Smooth muscle cell (in vitro differentiated cells): ENCODE measurements at regions not wholly inside any gene's neighbourhood (a gene's known extent, or its start where the extent isn't known, plus 50 kb on each side); places are given as distances from the start of the nearest gene placed in this dataset.

ENCODE experiments used
- DNase-seq: peaks from one replicate; lab custom pipeline; 2025; ENCODE audit not compliant: unreplicated experiment; lab: John Stamatoyannopoulos, UW
- H2AFZ ChIP-seq: fragments of 200-600 bp; sonication (generic); 2 replicates; pipeline ENCODE4 v1.6.0; 2016; ENCODE audit warnings: antibody characterized with exemption, low read depth, mild to moderate bottlenecking
- H3F3A ChIP-seq: fragments of 200-600 bp; sonication (generic); 2 replicates; pipeline ENCODE4 v1.6.0; 2017; ENCODE audit warnings: antibody characterized with exemption, low read depth
- H3K27ac ChIP-seq: fragments of 200-600 bp; sonication (generic); 2 replicates; pipeline ENCODE4 v1.5.1; 2016; ENCODE audit warnings: low read depth, mild to moderate bottlenecking
- H3K27me3 ChIP-seq: fragments of 200-600 bp; sonication (generic); 2 replicates; pipeline ENCODE4 v1.6.1; 2016; ENCODE audit warnings: low read depth, mild to moderate bottlenecking
- H3K36me3 ChIP-seq: fragments of 200-600 bp; sonication (generic); 2 replicates; pipeline ENCODE4 v1.5.1; 2016; ENCODE audit warnings: low read depth
- H3K4me1 ChIP-seq: fragments of 200-600 bp; sonication (generic); 2 replicates; pipeline ENCODE4 v1.5.1; 2016; ENCODE audit warnings: low read depth
- H3K4me2 ChIP-seq: fragments of 200-600 bp; sonication (generic); 2 replicates; pipeline ENCODE4 v1.6.0; 2016; ENCODE audit warnings: mild to moderate bottlenecking
- H3K4me3 ChIP-seq: fragments of 200-600 bp; sonication (generic); 2 replicates; pipeline ENCODE4 v1.5.1; 2016; ENCODE audit warnings: mild to moderate bottlenecking
- H3K79me2 ChIP-seq: fragments of 200-600 bp; sonication (generic); 2 replicates; pipeline ENCODE4 v1.6.0; 2016; ENCODE audit warnings: low read depth, mild to moderate bottlenecking
- H3K9ac ChIP-seq: fragments of 200-600 bp; sonication (generic); 2 replicates; pipeline ENCODE4 v1.6.0; 2016; ENCODE audit warnings: low read depth
- H3K9me3 ChIP-seq: fragments of 200-600 bp; sonication (generic); replicated peaks from 2 replicates; pipeline ENCODE4 v1.5.1; 2016; ENCODE audit warnings: low read depth
- H4K20me1 ChIP-seq: fragments of 200-600 bp; sonication (generic); 2 replicates; pipeline ENCODE4 v1.6.0; 2016; ENCODE audit warnings: low read depth
- WGBS: methylation state at CpG from one replicate; pipeline ENCODE4 v1.1.7; 2016; ENCODE audit warnings: low lambda C conversion rate; 5-methylcytosine and 5-hydroxymethylcytosine counted together
- TF ChIP-seq, protein P1 (sequence below): fragments of 200-600 bp; sonication (generic); IDR thresholded peaks from 2 replicates; pipeline ENCODE4 v1.5.1; 2017; ENCODE audit warnings: borderline replicate concordance, mild to moderate bottlenecking, antibody characterized with exemption; ENCODE audit not compliant: insufficient read depth, poor library complexity, severe bottlenecking

DNA sequence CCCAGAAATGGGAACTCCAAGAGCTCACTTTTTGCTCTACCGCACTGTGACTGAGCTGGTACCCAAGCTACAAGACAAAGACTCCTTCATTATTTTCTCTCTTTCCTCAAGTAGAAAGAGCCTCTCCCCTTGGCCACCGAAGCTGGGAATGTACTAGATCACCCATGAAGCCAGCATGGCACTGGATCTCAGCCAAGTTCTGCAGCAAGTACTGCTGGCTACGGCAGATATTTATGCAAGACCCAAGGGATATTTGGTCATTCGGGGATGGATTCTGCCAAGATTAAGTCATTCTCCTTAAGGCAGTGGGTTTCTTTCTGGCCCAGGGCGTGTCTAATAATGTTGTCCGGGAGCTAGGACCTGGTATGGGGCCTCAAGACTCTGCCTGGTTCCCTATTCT, 633.5 kb downstream of the SLITRK1 start:
- Histone ChIP-seq H3K36me3 (no peaks in the 10 kb centered on the region), H3K4me1 (no peaks in the 10 kb centered on the region), H3K4me2 (no peak overlapping the region), H2AFZ (no peak overlapping the region), H3K9me3 (no peaks in the 10 kb centered on the region), H3K79me2 (no peaks in the 10 kb centered on the region), H3K4me3 (no peak overlapping the region), H4K20me1 (no peaks in the 10 kb centered on the region), H3K27ac (no peak overlapping the region), H3F3A (no peaks in the 10 kb centered on the region), H3K27me3 (no peaks in the 10 kb centered on the region), H3K9ac (no peak overlapping the region)
- WGBS: 88% methylated on average over 6 of the region's 6 CpGs
- DNase-seq: no peak
- TF ChIP-seq, protein P1, sequence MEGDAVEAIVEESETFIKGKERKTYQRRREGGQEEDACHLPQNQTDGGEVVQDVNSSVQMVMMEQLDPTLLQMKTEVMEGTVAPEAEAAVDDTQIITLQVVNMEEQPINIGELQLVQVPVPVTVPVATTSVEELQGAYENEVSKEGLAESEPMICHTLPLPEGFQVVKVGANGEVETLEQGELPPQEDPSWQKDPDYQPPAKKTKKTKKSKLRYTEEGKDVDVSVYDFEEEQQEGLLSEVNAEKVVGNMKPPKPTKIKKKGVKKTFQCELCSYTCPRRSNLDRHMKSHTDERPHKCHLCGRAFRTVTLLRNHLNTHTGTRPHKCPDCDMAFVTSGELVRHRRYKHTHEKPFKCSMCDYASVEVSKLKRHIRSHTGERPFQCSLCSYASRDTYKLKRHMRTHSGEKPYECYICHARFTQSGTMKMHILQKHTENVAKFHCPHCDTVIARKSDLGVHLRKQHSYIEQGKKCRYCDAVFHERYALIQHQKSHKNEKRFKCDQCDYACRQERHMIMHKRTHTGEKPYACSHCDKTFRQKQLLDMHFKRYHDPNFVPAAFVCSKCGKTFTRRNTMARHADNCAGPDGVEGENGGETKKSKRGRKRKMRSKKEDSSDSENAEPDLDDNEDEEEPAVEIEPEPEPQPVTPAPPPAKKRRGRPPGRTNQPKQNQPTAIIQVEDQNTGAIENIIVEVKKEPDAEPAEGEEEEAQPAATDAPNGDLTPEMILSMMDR: no peak

- no peaks in the 10 kb centered on the region for H3F3A ChIP-seq
- H3K36me3 ChIP-seq: no peaks in the 10 kb centered on the region
- no peaks in the 10 kb centered on the region for H3K9me3 ChIP-seq
- H2AFZ ChIP-seq: no peak overlapping the region
- H3K27me3 ChIP-seq: no peaks in the 10 kb centered on the region
- TF ChIP-seq, protein P1: no peak
- no peak overlapping the region for H3K4me2 ChIP-seq
- H3K4me1 ChIP-seq: no peaks in the 10 kb centered on the region
- H4K20me1 ChIP-seq: no peaks in the 10 kb centered on the region
- DNase-seq: no peak
- no peaks in the 10 kb centered on the region for H3K79me2 ChIP-seq
- 73% methylated on average over 1 of the region's 1 CpG for WGBS
- H3K27ac ChIP-seq: no peak overlapping the region
- H3K4me3 ChIP-seq: no peak overlapping the region
- H3K9ac ChIP-seq: no peak overlapping the region
Observed at GRCh38 chr13:83232626-83233025, 649.6 kb downstream of the SLITRK1 start.

DNA sequence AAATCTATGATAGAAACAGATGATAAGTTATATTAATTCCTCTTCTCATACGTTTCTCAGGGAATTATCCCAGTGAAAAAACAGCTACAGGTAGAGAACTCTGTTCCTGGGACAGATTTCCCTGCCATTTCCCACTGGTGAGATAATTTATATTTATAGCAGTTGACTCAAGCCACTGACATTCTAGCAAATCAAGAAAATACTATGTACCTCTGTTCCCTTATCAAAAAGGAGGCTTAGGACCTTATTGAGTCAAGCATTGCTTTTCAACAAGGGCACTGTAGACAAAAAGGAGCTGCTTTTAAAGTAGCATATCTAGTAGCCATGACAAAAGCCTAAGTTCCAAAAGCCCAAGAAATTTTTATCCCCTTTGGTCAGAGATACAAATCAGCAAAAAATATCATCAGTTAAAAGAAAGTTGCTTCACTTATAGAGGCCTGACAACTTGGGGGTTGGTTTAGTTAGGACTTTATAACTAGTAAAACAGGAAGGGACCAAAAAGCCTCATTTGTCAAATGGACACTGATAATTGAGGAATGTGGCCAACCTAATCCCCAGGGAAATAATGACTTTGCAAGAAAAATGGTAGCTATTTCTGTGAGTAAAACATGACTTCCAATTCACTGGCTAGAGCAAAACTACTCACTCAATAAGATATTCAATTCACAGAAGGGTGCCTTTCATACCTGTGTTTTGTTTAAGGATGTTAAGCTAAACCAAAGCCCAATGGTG, 652.5 kb downstream of the SLITRK1 start:
- WGBS: 76% methylated on average over 1 of the region's 1 CpG
- no peaks in the 10 kb centered on the region for H4K20me1 ChIP-seq
- no peak overlapping the region for H3K4me2 ChIP-seq
- no peaks in the 10 kb centered on the region for H3K36me3 ChIP-seq
- H2AFZ ChIP-seq: no peak overlapping the region
- H3K27me3 ChIP-seq: no peaks in the 10 kb centered on the region
- H3K4me3 ChIP-seq: no peak overlapping the region
- no peaks in the 10 kb centered on the region for H3K4me1 ChIP-seq
- no peaks in the 10 kb centered on the region for H3F3A ChIP-seq
- H3K27ac ChIP-seq: no peak overlapping the region
- no peaks in the 10 kb centered on the region for H3K9me3 ChIP-seq
- TF ChIP-seq, protein P1: no peak
- no peak overlapping the region for H3K9ac ChIP-seq
- no peaks in the 10 kb centered on the region for H3K79me2 ChIP-seq
- DNase-seq: no peak

DNA sequence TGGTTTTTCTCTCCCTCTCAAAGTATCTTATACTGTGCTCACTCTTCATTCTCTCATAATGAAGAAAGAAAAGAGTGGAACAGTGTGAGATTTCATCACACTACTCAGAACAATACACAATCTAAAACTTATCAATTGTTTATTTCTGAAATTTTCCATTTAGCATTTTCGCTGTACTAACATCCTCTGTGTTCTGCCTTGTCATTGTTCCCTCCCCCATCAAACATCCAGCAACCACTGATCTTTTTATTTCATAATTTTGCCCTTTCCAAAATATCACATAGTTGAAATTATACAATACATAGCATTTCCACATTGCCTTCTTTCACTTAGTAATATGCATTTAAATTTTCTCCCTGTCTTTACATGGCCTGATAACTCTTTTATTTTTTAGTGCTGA, 658.7 kb downstream of the SLITRK1 start:
- TF ChIP-seq, protein P1: no peak
- Histone ChIP-seq H4K20me1 (no peaks in the 10 kb centered on the region), H3K36me3 (no peaks in the 10 kb centered on the region), H3K79me2 (no peaks in the 10 kb centered on the region), H3F3A (no peaks in the 10 kb centered on the region), H3K4me3 (no peak overlapping the region), H3K9ac (no peak overlapping the region), H3K4me2 (no peak overlapping the region), H3K27ac (no peak overlapping the region), H2AFZ (no peak overlapping the region), H3K27me3 (no peaks in the 10 kb centered on the region), H3K9me3 (no peaks in the 10 kb centered on the region), H3K4me1 (no peaks in the 10 kb centered on the region)
- no peak for DNase-seq
- WGBS: 96% methylated on average over 1 of the region's 1 CpG
